HG03558 (cell line): ENCODE measurements at regions not wholly inside any gene's neighbourhood (a gene's known extent, or its start where the extent isn't known, plus 50 kb on each side); places are given as distances from the start of the nearest gene placed in this dataset.

ENCODE experiments used
- ATAC-seq: cut with Tn5 transposase; IDR thresholded peaks from one replicate; pipeline ENCODE4 v1.9.1; 2021; ENCODE audit warnings: moderate number of reproducible peaks; ENCODE audit not compliant: unreplicated experiment; ENCODE audit errors: extremely low read depth

DNA sequence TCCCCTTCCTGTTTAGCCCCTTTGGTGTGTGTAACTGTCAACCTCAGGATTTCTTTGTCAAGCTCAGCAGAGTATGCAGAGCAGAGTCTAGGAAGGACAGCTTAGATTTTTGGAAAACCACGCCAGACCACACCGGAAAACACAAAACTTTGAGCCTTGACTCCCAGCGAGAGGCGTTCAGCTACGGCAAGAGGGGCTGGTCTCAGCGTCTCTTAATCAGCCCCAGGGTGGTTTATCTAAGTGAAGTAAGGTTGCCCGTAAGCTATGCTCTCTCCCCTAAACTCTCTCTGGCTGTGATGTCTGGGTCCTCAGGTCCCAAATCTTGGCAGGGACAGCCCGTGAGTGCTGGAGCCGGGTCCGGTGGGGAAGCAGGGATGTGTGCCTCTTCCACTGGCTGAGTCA, 230.9 kb downstream of the KLF6 start:
- no peak for ATAC-seq

DNA sequence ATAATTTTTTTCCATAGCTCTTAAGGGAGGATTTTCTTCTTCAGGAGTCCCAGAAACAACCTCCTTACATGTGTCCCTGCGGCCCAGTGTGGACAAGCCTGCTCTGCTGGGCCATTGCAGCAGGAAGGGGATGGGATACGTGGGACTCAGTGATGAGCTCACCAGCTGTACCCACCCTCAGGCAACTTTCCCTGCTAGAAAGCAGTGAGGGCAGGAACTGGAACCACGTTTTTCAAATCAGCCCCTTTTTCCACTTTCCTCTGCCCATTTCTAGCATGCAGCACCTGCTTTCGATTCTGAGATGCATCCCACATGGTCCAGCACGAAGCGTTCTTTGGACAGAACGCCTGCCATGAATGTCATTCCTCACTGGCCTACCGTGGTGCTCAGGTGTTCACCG, 232.7 kb downstream of the KLF6 start:
- ATAC-seq, result no peak

DNA sequence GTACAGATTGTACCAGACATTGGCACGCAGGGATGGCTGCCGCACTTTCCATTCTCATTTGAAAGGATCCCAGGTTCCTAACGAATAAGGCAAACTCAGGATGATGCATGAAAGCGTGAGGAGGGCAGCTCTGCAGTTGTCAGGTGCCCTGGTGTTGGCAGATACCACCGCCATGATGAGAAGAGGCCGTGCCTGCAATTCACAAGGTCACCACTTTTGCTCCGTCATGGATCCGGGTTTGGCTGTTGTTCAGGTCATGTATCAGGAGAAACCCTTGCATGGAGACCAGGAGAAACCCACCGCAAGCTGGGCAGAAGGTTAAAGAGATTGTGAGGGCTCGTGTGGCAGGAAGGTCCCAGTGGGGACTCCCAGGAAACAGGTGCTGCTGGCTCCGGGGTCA, 233.2 kb downstream of the KLF6 start:
- ATAC-seq, result no peak

DNA sequence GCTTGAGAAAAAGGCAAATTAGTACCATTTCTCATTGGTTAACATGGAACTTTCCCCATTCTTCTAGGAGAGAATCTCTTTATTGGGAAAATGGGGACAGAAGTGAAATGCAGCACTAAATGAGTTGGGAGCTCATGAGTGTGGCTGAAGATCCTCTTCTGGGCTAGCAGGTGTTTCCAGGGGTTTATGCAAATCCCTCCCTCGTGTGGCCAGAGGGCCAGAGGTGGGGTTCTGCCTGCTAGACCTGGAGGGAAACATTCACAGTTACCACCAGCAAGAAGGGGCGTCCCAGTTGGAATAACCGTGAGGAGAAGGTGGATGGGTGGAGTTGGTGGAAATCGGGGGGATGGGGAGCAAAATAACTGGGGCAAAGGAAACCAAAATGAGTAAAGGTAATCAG, 235.9 kb downstream of the KLF6 start:
- no peak for ATAC-seq

DNA sequence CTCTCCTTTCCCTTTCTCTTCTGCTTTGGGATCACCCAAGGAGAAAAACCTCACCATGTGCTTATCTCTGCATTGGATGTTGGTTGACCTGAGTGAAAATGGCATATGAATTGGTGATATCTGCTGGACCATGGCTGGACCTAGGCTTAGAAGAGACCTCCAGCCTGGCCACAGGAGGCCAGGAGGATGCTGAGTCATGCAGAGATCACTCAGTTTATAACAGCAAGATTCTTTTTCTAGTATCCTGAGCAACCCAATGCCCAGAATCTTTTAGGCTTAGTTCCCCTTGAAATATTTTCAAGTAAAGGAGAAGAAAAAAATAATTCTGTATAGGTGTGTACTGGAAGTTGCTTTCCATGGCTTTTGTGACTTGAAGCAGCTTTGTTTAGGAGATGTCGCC, 236.3 kb downstream of the KLF6 start:
- ATAC-seq, result no peak

DNA sequence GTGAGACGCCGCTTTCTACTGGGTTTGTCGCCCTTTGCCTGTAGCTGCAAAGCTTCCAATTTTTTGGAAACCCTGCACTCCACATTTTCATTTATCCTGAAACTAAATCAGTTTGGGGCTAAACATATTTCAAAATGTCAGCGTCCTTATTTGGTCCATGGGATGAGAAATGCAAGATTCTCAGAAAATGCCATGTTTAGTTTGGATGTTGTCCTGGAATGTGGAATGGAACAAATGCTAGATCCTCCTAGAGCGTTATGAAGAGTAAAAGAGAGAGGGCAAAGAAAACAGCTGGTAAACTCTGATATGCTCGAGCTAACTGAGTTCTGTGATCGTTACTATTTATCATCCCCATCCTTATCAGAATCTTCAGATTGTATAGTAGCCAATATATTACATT, 236.9 kb downstream of the KLF6 start:
- no peak for ATAC-seq

DNA sequence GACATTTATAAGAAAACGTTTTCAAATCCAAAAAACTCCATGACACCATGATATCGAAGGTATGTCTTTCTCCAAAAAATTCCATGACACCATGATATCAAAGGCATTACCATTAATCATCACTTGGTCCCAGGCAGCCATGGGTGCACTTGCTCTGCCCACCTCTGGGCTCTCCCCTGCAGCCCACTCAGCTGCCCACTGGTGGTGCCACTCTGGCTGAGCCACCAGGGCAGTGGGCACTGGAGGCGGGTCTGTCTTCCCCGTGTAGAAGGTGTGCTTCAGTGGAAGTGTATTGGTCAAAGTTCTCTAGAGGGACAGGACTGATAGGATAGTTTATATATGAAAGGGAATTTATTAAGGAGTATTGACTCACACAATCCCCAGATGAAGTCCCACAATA, 240.4 kb downstream of the KLF6 start:
- ATAC-seq, result no peak

DNA sequence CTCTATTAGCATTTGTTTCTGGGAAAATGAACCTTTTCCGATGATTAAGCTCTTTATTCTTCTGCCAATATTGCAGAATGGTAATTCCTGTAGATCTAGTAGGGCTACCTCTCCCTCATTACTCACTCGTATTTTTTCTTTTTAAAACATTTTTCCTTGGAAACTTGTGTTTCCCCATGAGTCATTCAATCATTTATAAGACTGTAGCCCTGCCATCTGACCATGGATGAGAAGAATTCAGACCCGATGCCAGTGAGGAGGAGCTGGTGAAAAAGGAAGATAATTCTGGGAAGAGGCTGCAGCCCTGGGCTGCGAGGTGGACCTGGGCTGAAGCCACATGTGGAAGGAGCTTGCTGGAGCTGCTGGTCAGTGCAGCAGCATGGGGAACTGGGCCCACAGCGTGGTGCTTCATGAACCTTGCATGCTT, 242.8 kb downstream of the KLF6 start:
- no peak for ATAC-seq

DNA sequence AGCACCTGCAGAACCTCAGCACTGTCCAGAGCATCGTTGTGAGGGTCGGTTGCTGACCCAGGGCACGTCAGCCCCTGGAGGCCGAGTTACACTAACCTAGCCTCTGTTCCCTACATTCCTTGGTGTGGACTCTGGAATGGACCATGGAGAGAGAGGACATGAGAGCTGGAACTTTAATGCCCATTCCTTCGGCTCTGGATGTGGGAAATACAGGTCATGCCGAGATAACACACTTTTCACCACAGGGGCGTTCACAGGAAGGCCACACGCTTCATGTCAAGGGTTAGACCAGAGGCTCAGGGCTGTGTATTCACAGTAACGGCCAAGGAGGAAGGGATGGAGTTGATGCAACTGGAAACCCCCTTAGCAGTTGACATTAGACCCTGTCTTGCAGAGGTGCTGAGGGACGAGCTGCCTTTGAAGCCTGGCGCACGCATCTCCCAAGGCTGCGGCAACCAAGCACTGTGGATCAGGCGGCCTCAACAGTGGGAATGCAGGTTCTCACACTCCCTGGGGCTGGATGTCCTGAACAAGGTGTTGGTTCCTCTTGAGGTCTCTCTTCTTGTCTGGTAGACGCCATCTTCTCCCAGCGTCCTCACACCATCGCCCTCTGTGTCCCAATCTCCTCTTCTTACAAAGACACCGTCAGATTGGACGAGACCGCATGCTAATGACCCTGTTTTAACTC, 245.2 kb downstream of the KLF6 start:
- ATAC-seq, result no peak

DNA sequence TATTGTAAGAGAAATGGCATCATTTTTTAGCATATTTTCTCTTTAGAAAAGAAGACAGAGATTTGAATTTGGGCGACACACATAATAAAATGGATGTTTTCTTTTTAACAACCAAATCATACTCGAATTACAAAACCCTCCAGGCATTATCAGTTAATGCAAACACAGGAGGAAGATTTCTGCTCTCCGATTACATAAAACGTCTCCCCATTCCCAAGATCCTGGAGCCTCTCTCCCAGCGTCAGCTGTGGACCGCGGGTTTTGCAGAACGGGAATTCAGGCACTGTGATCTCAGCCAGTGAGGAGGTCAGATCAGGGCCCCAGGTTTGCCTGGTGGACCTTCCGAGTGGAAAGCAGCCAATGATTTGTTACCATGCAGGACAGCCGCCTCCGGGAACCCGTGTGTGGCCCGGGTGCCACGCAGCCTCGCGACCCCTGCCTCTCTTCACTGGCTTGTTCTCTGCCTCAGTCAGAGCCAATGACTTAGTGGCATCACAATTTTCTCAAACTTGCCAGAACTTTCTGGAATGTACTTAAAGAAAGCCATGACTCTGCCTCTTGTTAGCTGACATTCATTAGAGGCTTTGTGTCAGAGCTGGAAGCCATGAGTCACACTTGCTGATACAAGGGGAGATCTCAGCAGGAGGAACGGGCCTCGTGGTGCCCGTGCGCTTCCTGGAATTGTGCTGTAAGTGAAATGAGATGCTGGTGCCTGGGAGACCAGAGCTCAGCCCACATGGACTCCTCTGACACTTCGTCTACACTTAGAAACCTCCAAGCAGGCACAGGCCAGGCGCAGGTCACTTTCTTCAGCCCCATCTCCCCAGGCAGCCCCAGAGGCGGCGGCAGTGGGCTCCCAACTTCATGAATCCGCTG, 246.1 kb downstream of the KLF6 start:
- ATAC-seq, result no peak

DNA sequence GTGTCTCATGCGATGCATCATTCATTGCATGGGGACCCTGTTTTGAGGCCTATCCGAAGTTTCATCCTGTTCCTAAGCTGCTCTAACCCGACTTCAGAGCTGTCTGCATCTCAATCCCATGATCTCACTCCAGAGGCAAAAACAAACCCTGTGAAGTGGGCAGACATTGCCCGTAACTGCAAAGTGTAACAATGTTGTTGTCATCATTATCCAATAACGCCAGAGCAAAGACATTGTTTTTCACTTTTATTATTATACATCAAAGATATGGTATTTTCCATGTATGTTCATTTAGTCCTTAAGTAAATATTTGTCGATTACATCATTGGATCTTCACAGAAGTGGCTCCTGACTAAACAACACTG, 246.7 kb downstream of the KLF6 start:
- no peak for ATAC-seq

DNA sequence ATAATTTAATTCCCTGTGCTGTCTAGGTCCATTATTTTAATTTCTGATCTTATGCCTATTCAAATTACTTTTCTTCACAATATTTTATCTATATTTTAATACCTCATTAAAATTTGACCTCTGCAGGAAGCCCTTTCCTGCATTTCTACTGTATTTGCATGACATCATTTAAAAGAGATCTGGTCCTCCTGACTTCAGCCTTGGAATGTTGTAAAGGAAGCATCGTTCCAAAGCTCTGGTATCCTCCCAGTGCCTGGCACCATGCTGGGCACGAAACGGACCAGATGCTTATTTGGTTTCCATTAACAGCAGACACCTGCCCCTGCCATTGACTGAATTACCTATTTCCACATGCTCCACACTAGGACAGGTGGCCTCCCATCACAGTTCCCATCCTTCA, 247.5 kb downstream of the KLF6 start:
- no peak for ATAC-seq

DNA sequence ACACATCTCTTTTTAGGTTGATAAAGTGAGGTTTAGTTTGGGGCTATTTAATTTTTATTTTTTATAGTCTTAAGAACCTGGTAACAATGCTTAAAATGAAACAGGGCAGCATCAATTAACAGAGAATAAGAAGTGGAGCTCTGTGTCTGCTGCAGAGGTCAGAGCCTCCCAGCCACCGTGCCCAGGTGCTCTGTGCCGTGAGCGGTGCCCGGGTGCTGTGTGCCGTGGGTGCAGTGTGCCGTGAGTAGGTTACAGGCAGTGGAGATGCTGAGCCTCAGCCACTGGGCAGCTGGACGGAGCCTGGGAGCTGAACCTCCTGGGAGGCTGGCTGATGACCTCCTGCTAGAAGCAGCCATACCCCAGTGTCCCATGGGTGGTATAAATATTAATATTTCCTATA, 250.0 kb downstream of the KLF6 start:
- no peak for ATAC-seq

DNA sequence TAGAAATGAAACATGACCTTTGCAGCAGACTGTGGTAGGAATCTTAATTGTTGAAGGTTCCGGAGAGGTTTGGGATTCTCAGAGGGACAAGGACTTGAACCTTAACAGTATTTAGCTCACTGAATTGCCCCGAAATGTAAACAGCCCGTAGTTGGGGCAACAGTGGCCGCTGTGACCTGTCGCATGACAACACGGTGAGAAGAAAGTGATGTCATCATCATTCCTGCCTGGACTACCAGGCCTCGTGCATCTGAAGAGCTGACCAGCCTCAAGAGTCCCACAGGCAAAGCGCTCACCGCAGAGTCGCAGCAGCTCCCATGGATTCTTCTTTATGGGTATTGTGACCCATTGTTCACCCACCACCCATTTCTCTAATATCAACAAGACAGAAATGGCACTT, 250.6 kb downstream of the KLF6 start:
- ATAC-seq, result no peak

DNA sequence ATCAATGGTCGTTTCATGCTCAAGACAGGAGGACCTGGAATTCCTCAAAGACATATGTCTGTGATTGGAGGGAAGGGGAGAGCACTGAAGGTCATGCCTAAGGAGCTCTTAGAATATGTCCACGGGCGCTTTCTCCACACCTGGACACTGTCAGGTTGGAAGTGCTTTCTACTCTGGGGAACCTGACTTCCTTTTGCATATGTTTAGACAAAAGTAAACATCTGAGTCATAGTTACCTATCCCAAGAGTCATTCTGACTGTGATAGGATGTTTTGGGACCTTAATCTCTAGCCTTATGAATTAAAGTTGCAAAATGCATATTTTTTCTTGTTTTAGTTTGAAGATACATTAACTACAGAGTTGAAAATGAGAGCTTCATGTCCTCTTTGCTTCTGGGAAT, 251.7 kb downstream of the KLF6 start:
- ATAC-seq, result no peak

DNA sequence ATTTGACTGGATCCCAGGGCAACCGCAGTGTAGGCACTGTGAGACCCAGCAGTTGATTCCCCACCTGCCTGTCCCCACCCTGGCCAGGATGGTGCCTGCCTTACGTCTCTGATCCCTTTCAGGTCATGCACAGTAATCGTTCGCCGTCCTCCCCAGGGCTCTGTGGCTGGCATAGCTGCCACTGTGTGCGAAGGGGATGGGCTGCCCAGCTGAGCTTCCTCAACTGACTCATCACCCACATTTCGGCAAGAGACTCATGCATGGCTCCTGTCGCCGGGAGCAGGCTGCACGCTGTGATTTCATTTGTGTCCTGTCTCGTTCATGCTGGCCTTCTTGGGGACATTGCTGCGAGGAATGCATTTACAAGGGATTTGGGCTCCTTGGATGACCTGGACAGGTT, 252.4 kb downstream of the KLF6 start:
- ATAC-seq, result no peak

DNA sequence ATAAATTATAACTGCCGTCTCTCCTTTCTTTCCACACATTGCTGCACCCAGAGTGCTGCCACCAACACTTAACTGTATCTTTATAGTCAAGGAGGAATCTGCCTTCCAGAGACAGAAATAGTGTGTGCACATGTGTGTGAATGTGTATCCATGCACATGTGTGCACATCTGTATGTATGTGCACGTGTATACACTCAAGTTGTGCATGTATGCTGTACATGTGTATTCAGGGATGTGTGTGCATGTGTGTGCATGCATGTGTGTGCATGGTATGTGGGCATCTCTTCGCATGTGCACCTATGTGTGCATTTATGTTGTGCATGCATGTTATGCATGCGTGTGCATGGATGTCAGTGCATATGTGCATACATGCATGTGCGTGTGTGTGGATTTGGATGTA, 253.3 kb downstream of the KLF6 start:
- no peak for ATAC-seq

DNA sequence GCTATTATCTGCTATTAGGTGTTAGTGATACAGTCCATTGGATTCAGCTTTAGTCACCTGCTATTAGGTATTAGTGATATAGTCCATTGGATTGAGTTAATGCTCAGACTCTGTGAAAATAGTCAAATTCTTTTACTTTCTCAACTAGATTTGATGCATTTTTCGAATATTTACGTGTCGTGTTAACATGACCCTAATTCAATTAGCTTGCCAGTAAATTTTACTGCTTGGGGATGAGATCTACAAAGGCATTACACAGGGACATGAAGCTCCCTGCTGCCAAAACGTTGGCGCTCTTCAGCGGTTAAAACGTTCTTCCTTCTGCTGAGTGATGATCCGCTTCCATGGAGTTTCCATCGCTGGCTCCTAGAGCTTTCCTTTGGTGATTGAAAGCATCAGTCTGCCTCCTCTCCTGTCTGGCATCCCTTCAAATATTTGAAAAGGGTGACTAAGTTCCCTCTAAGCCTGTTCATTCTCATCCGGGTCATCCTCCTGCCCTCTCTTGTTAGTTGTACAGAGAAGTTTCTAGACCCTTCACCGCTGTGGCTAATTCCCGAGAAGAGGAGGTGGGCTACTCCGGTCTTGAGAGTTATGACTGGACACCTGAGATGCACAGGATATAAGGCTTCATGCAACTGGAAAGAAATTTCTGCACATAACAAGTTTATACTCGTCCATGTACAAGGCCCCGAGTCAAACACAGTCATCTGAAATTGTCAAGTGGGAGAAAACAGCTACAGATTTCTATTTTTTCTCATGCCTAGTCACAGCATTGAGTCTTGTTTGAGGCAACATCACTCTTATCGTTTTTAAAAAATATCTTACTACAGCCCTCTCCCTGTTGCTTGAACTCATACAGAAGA, 254.0 kb downstream of the KLF6 start:
- ATAC-seq, result no peak

DNA sequence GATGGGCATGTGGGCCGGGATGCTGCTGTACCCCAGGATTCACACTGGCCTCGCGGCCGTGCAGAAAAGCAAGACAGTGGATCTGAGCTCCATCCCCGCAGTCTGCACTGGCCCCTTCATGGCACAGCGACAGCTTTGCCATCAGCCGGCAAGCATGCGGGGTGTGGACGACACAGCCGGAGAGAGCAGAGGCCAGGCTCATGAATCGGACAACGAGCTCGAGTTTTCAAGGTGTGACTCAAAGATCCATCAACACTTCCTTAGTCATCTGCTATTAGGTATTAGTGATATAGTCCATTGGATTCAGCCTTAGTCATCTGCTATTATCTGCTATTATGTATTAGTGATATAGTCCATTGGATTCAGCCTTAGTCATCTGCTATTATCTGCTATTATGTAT, 254.7 kb downstream of the KLF6 start:
- ATAC-seq, result no peak

DNA sequence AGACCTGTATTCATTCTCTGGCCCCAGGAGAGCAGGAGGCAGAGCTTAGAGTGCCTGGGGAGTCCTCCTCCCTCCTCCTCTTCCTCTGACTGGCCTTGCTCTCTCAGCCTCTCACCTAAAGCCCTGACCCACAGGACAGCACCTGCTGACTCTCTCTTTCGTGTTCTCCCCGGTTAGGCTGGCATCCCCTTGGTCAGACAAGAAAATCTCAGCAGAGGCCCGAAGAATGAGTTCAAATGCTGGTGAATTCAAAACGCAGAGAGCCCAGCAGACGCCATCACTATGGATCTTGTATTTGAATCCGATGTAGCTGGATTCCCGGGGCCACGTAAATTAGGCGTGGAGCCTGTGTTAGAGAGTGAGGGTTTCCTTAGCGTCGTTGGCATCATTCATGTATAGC, 255.3 kb downstream of the KLF6 start:
- no peak for ATAC-seq

DNA sequence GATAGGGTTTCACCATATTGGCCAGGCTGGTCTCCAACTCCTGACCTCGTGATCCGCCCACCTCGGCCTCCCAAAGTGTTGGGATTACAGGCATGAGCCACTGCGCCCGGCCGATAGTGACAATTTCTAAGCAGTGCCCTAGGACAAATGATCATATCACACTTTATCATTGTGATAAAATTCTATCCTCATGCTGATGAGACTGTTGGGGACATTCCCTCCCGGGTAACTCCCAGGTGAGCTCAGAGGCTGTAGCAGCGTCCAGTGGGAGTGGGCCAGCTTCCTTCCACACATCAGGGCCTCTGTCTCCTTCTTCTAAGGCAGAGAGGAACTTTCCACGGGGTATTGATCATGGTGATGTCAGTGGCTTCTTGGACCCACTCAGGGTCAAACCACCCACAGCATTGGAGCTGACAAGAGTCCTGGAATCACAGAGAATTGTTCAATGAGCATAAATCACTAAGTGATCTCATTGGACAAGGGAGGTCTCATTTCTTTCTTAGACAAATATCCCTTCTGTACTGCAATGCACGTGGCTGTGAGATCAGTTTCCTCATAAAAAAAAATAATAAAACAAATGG, 256.1 kb downstream of the KLF6 start:
- ATAC-seq, result no peak
